Lower leg skin (tissue), 4 donors: ENCODE measurements at regions not wholly inside any gene's neighbourhood (a gene's known extent, or its start where the extent isn't known, plus 50 kb on each side); places are given as distances from the start of the nearest gene placed in this dataset.

Experiments used
- DNase-seq, 2 donors: peaks; one replicate each; pipeline ENCODE4 v3.0.0-alpha.2; 2019; ENCODE audit warnings: low spot score in 2 of 2
- H3K4me3 ChIP-seq: fragments of 200-600 bp; sonication (generic); 2 replicates; pipeline ENCODE4 v1.5.1; 2017; ENCODE audit warnings: mild to moderate bottlenecking, low read depth; ENCODE audit not compliant: poor library complexity, severe bottlenecking
- CTCF ChIP-seq, 3 donors: fragments of 450-650 bp; IDR thresholded peaks; one replicate each; pipeline ENCODE4 v1.5.1; 2016; ENCODE audit warnings: antibody characterized with exemption in 3 of 3, mild to moderate bottlenecking in 3 of 3, moderate library complexity in 2 of 3
- POLR2A ChIP-seq, 2 donors: fragments of 450-650 bp; IDR thresholded peaks; one replicate each; pipeline ENCODE4 v1.6.1; 2016 to 2017; ENCODE audit warnings: antibody characterized with exemption in 2 of 2, mild to moderate bottlenecking in 1 of 2, moderate library complexity in 1 of 2
- WGBS, 2 donors: methylation state at CpG; one replicate each; pipeline ENCODE4 v1.1.5; 2018; 5-methylcytosine and 5-hydroxymethylcytosine counted together
- intact Hi-C: fragments of 100-400 bp; cut with DNase I; formaldehyde crosslinking; loops from one replicate; pipeline ENCODE4 v1.15.0; 2023; ENCODE audit warnings: low total_unique reads

- WGBS, 2 donors = 57 to 66% methylated on average over 2 of the region's 2 CpGs
Measured at GRCh38 chr7:118590107-118590506, 365.6 kb downstream of the ANKRD7 start.

GRCh38 chr7:118602090-118602489, 377.6 kb downstream of the ANKRD7 start:
- H3K4me3 ChIP-seq = no peak overlapping the region
- intact Hi-C loops = no loop called here
- TF ChIP-seq POLR2A (IDR thresholded peaks at IDR 0.05) = no peak
- TF ChIP-seq CTCF (IDR thresholded peaks at IDR 0.05) = no peak
- DNase-seq = no peak

More at GRCh38 chr7:118590107-118590506, 365.6 kb downstream of the ANKRD7 start:
- TF ChIP-seq POLR2A (IDR thresholded peaks at IDR 0.05) = no peak
- no peak for TF ChIP-seq CTCF (IDR thresholded peaks at IDR 0.05)
- H3K4me3 ChIP-seq = no peak overlapping the region
- intact Hi-C loops = no loop called here
- DNase-seq = no peak

- TF ChIP-seq CTCF (IDR thresholded peaks at IDR 0.05) (no peak), POLR2A (IDR thresholded peaks at IDR 0.05) (no peak)
- no peak for DNase-seq
- intact Hi-C loops = no loop called here
- H3K4me3 ChIP-seq = no peak overlapping the region
- 46 to 62% methylated on average over 1 of the region's 1 CpG for WGBS, 2 donors
Measured at GRCh38 chr7:118606602-118607001, 382.1 kb downstream of the ANKRD7 start.

- no peak for DNase-seq
- intact Hi-C loops = no loop called here
- TF ChIP-seq CTCF (IDR thresholded peaks at IDR 0.05) (no peak), POLR2A (IDR thresholded peaks at IDR 0.05) (no peak)
- no peak overlapping the region for H3K4me3 ChIP-seq
- 92 to 97% methylated on average over 3 of the region's 3 CpGs for WGBS, 2 donors
Measured at GRCh38 chr7:118609207-118609606, 384.7 kb downstream of the ANKRD7 start.

GRCh38 chr7:118615681-118616080, 391.2 kb downstream of the ANKRD7 start:
- no peak for DNase-seq
- no peak overlapping the region for H3K4me3 ChIP-seq
- intact Hi-C loops = no loop called here
- TF ChIP-seq CTCF (IDR thresholded peaks at IDR 0.05) (no peak), POLR2A (IDR thresholded peaks at IDR 0.05) (no peak)
- WGBS, 2 donors = 56 to 73% methylated on average over 4 of the region's 4 CpGs

GRCh38 chr7:118621810-118622360, 397.4 kb downstream of the ANKRD7 start:
- WGBS, 2 donors = 75 to 78% methylated on average over 3 of the region's 3 CpGs
- TF ChIP-seq POLR2A (IDR thresholded peaks at IDR 0.05) (no peak), CTCF (IDR thresholded peaks at IDR 0.05) (no peak)
- no peak overlapping the region for H3K4me3 ChIP-seq
- intact Hi-C loops = no loop called here
- DNase-seq = no peak
